ES-I3 (cell line): ENCODE measurements at regions not wholly inside any gene's neighbourhood (a gene's known extent, or its start where the extent isn't known, plus 50 kb on each side); places are given as distances from the start of the nearest gene placed in this dataset.
"Not testable (repeated sequence)": the region's sequence is repeated elsewhere in the genome, so short reads cannot be mapped to it uniquely, and the experiment has no call there.

Experiments used
- H3K36me3 ChIP-seq: 2 replicates; pipeline ENCODE4 v1.6.1; 2013; ENCODE audit warnings: mild to moderate bottlenecking, low read length, control low read depth, moderate library complexity; ENCODE audit not compliant: insufficient read depth
- H3K4me1 ChIP-seq: 2 replicates; pipeline ENCODE4 v1.6.1; 2013; ENCODE audit warnings: mild to moderate bottlenecking, control low read depth, low read length; ENCODE audit not compliant: insufficient read depth
- H3K9ac ChIP-seq: 2 replicates; pipeline ENCODE4 v1.6.1; 2013; ENCODE audit warnings: low read depth, mild to moderate bottlenecking, low read length, moderate library complexity
- H3K9me3 ChIP-seq: 2 replicates; pipeline ENCODE4 v1.6.1; 2013; ENCODE audit warnings: mild to moderate bottlenecking, low read length, moderate library complexity; ENCODE audit not compliant: control insufficient read depth, insufficient read depth

DNA sequence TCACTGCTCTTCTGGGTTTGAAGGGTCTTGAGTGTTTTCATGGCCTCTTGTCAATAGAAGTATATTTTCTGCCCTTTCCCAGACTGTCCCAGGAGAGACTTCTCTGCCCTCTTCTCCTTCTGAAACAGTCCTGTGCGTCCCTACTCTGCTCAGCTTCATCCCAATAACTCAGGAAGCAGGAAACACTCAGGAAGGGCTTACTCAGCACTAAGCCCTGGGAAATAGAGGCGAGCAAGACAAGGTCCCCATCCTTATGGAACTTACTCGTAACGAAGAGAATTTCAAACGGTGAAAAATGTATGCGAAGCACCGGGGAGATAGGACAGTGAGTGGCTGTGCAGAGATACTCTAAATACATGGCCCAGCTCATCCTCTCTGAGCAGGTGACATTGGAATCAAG lies 52.8 kb upstream of the TFRC start:
- Histone ChIP-seq H3K9ac (no peak overlapping the region), H3K36me3 (no peaks in the 10 kb centered on the region), H3K4me1 (peaks cover 12% of the 10 kb centered on the region), H3K9me3 (no peaks in the 10 kb centered on the region)

DNA sequence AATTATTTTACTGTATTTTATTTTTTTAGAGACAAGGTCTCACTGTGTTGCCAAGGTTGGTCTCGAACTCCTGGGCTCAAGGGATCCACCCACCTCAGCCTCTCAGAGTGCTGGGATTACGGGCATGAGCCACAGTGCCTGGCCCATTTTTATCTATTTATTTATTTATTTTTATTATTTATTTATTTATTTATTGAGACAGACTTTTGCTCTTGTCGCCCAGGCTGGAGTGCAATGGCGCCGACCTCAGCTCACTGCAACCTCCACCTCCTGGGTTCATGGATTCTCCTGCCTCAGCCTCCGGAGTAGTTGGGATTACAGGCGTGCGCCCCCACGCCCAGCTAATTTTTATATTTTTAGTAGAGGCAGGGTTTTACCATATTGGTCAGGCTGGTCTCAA lies 52.0 kb upstream of the TFRC start:
- H3K36me3 ChIP-seq, H3K9me3 ChIP-seq, H3K9ac ChIP-seq, H3K4me1 ChIP-seq: not testable (repeated sequence)

DNA sequence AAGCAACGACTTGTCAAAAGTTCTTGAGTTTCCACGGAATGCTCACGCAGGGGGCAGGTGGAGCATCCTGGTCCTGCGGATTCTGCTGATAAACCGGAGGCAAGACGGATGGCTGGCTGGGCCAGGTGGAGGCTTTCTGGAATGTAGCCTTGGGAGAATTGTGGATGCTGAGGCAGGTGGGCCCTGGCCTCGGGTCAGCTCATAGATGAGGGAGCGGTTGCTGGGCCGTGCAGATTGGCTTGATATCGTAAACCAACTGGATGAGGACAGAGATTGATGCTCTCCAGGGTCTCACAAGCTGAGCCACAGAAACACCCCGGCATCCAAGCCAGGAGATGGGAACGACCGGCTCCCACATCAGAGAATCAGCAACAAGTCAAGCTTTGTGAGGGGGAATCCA lies 50.0 kb upstream of the TFRC start:
- Histone ChIP-seq H3K9ac (no peak overlapping the region), H3K9me3 (no peaks in the 10 kb centered on the region), H3K36me3 (no peaks in the 10 kb centered on the region), H3K4me1 (peaks cover 10% of the 10 kb centered on the region; the same call in 1 of the 2 replicates)
